ENCODE measurements at regions not wholly inside any gene's neighbourhood (a gene's known extent, or its start where the extent isn't known, plus 50 kb on each side); places are given as distances from the start of the nearest gene placed in this dataset.
A peak's percentile ranks its signal among the peaks of the same experiment; 100 is the strongest.

DNA sequence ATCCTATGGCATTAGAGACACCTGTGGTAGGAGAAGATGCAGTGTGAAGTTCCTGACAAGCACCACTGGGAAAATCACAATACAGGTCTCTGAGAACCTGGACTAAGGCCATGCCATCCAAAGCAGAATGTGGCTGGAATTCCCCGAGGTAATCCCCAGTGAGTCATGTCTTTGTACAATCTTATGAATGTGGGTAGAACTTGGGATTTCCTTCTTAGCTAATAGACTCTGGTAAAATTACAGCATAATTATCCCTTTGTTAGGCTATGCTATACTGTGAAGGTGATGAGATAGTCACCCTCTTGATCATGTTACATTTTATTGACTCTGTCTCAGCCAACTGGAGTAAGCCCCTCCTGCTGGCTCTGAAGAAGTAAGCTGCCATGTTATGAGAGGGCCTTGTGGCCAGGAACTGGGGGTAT, 224.3 kb upstream of the DCN start:
- BruUV-seq (replicated peaks), result no TSS peak
- POLR2A ChIA-PET (ENCODE audit: low non-redundant PET), result no interaction called here
- peak; percentile 44 for DNase-seq (ENCODE audit: low spot score)

DNA sequence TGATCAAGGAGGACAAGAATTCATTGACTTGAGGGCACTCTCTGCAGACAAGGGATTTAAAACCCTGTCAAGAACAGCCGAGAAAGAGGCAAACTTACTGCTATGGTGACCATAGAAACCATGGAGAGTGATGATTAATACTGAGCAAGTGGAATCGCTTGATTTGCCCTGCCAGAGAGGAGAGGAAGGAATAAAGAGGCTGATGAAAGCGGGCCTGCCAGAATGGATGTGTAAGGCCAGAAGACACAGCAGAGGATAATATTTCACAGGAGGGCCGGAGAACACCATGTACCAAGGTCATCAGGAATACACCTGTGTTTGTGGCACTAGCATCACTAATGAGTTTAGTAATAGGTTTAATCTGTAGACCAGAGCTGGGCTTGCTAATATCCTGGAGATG, 221.8 kb upstream of the DCN start:
- H3K27me3 ChIP-seq (replicated peaks; ENCODE audit: insufficient read depth, low read depth, low read length, poor library complexity), result no peaks in the 10 kb centered on the region
- H3K4me1 ChIP-seq (ENCODE audit: insufficient read depth, low read length, poor library complexity, severe bottlenecking), result no peaks in the 10 kb centered on the region
- no peak for DNase-seq (ENCODE audit: low spot score)
- H3K36me3 ChIP-seq (ENCODE audit: insufficient read depth, low read length, poor library complexity, severe bottlenecking), result no peaks in the 10 kb centered on the region
- TF ChIP-seq, protein P1, sequence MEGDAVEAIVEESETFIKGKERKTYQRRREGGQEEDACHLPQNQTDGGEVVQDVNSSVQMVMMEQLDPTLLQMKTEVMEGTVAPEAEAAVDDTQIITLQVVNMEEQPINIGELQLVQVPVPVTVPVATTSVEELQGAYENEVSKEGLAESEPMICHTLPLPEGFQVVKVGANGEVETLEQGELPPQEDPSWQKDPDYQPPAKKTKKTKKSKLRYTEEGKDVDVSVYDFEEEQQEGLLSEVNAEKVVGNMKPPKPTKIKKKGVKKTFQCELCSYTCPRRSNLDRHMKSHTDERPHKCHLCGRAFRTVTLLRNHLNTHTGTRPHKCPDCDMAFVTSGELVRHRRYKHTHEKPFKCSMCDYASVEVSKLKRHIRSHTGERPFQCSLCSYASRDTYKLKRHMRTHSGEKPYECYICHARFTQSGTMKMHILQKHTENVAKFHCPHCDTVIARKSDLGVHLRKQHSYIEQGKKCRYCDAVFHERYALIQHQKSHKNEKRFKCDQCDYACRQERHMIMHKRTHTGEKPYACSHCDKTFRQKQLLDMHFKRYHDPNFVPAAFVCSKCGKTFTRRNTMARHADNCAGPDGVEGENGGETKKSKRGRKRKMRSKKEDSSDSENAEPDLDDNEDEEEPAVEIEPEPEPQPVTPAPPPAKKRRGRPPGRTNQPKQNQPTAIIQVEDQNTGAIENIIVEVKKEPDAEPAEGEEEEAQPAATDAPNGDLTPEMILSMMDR (conservative IDR thresholded peaks at IDR 0.05; ENCODE audit: low read depth, low read length), result no peak
- no peak for TF ChIP-seq EZH2 (IDR thresholded peaks at IDR 0.05; ENCODE audit: borderline replicate concordance, low read depth, low read length, poor library complexity, severe bottlenecking)
- intact Hi-C loops (cut with micrococcal nuclease; ENCODE audit: unreplicated experiment), result no loop called here
- ChIA-PET CTCF (no interaction called here), POLR2A (ENCODE audit: low non-redundant PET) (no interaction called here)
- no peak overlapping the region for H3K4me3 ChIP-seq (ENCODE audit: low read depth, low read length, poor library complexity, severe bottlenecking)
- no TSS peak for BruUV-seq (replicated peaks)
- H3K9me3 ChIP-seq (ENCODE audit: low read depth, low read length, poor library complexity, severe bottlenecking), result no peaks in the 10 kb centered on the region
- H3K27ac ChIP-seq (ENCODE audit: low read depth, low read length, poor library complexity, severe bottlenecking), result no peak overlapping the region

More for the DNA sequence above, 224.3 kb upstream of the DCN start:
- no peaks in the 10 kb centered on the region for H3K36me3 ChIP-seq (ENCODE audit: insufficient read depth, low read length, poor library complexity, severe bottlenecking)
- intact Hi-C loops (cut with micrococcal nuclease; ENCODE audit: unreplicated experiment), result no loop called here
- H3K27ac ChIP-seq (ENCODE audit: low read depth, low read length, poor library complexity, severe bottlenecking), result no peak overlapping the region
- CTCF ChIA-PET, result no interaction called here
- H3K27me3 ChIP-seq (replicated peaks; ENCODE audit: insufficient read depth, low read depth, low read length, poor library complexity), result no peaks in the 10 kb centered on the region
- no peaks in the 10 kb centered on the region for H3K4me1 ChIP-seq (ENCODE audit: insufficient read depth, low read length, poor library complexity, severe bottlenecking)
- no peak overlapping the region for H3K4me3 ChIP-seq (ENCODE audit: low read depth, low read length, poor library complexity, severe bottlenecking)
- TF ChIP-seq EZH2 (IDR thresholded peaks at IDR 0.05; ENCODE audit: borderline replicate concordance, low read depth, low read length, poor library complexity, severe bottlenecking), result no peak
- TF ChIP-seq, protein P1 (conservative IDR thresholded peaks at IDR 0.05; ENCODE audit: low read depth, low read length), result no peak
- no peaks in the 10 kb centered on the region for H3K9me3 ChIP-seq (ENCODE audit: low read depth, low read length, poor library complexity, severe bottlenecking)

DNA sequence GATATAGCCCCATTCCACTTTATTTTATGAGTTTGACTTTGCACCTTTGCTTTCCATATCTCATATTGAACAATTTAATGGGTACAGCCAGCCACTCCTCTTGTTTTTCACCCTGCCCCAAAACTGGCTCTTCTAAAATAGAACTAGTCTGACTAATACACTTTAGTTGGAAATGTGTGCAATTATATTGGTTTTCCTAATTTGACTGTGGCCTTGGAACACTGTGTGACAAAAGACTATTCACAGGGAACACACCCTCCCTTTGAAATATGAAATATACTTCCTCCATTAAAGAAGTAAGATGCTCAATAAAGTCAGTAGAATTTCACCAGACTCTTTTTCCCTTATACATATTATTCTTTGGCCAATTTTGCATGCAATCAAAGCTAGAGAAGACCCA, 218.6 kb upstream of the DCN start:
- Histone ChIP-seq H3K4me3 (ENCODE audit: low read depth, low read length, poor library complexity, severe bottlenecking) (no peak overlapping the region), H3K27ac (ENCODE audit: low read depth, low read length, poor library complexity, severe bottlenecking) (no peak overlapping the region), H3K9me3 (ENCODE audit: low read depth, low read length, poor library complexity, severe bottlenecking) (no peaks in the 10 kb centered on the region), H3K4me1 (ENCODE audit: insufficient read depth, low read length, poor library complexity, severe bottlenecking) (no peaks in the 10 kb centered on the region), H3K27me3 (replicated peaks; ENCODE audit: insufficient read depth, low read depth, low read length, poor library complexity) (no peaks in the 10 kb centered on the region), H3K36me3 (ENCODE audit: insufficient read depth, low read length, poor library complexity, severe bottlenecking) (no peaks in the 10 kb centered on the region)
- CTCF ChIA-PET, result no interaction called here
- BruUV-seq (replicated peaks), result no TSS peak
- TF ChIP-seq, protein P1 (conservative IDR thresholded peaks at IDR 0.05; ENCODE audit: low read depth, low read length), result no peak
- intact Hi-C loops (cut with micrococcal nuclease; ENCODE audit: unreplicated experiment), result no loop called here
- POLR2A ChIA-PET (ENCODE audit: low non-redundant PET), result no interaction called here
- DNase-seq (ENCODE audit: low spot score), result no peak

Measured in A673 (cell line).